CD4-positive, alpha-beta T cell treated with Interleukin-17A for 1 hour (primary cell): ENCODE measurements at regions not wholly inside any gene's neighbourhood (a gene's known extent, or its start where the extent isn't known, plus 50 kb on each side); places are given as distances from the start of the nearest gene placed in this dataset.
A peak's percentile ranks its signal among the peaks of the same experiment; 100 is the strongest.

ENCODE experiments used
- DNase-seq: peaks from one replicate; pipeline ENCODE4 v3.0.0-alpha.2; 2020

GRCh38 chr9:3732077-3733038, 206.6 kb upstream of the RFX3 start:
- DNase-seq: peak; percentile 62

- DNase-seq: peak; percentile 3
Observed at GRCh38 chr9:3730511-3730922, 204.7 kb upstream of the RFX3 start.

DNA sequence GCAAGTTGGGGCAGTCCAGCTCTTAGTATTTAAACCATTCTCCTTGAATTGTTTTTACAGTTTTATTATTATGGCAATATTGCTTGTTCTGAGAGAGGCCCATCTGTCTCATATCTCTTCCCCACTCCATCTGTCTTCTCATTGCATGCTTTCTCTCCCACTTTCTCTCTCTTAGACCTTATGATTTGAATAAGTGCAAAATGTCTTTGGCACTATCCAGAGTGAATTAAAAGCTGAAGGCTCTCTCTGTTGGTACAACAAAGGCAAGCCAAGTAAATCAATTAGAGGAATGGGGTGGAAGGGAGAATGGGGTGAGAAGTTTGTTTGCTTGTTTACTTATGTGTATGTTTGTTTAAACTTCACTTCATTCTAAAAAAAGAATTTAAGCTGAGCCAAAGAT, 195.3 kb upstream of the RFX3 start:
- no peak for DNase-seq

DNA sequence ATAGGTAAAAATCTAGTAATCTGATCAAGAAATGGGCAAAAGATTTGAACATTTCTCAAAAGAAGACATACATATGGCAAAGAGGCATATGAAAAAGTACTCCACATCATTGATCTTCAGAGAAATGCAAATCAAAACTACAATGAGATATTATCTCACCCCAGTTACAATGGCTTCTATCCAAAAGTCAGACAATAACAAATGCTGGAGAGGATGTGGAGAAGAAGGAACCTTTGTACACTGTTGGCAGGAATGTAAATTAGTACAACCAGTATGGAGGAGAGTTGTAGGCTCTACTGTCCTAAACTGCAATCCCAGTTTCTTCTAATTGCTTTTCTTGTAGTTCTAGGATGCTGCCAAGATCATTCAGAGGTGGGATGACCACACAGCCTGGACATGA, 193.5 kb upstream of the RFX3 start:
- no peak for DNase-seq

- no peak for DNase-seq
Observed at GRCh38 chr9:3716415-3716814, 190.6 kb upstream of the RFX3 start.

DNA sequence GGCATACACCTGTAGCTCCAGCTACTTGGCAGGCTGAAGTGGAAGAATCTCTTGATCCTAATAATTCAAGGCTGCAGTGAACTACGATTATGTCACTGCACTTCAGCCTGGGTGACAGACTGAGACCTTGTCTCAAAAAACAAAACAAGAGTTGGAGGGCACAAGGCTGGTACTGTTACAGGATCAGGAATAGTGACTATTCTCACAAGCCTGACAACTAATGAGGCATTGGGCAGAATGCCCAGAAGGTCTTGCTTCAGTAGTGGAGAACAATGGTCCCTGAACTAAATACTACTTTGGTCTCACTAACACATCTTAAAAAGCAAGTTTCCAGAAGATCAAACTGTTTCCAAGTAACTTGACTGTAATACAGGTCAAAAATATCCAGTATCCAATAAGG, 182.9 kb upstream of the RFX3 start:
- DNase-seq: no peak

DNA sequence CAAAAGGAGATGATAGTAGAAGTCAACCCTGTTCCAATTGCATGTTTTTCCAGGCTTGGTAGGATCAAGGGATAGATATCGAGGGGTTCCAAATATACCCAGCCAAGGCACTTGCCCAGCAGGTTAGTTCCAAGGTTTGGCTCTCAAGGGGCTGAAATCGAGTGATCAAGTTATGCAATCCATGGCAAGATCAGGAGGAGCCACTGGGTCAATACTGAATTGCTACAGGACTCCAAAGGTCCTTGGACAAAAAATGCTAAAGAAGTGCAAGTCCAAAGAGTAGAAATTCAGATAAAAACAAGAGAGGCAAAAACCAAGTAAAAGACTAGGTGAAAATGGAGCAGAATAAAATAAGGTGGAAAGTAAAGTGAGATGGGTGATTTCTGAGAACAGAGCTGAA, 179.1 kb upstream of the RFX3 start:
- no peak for DNase-seq

DNA sequence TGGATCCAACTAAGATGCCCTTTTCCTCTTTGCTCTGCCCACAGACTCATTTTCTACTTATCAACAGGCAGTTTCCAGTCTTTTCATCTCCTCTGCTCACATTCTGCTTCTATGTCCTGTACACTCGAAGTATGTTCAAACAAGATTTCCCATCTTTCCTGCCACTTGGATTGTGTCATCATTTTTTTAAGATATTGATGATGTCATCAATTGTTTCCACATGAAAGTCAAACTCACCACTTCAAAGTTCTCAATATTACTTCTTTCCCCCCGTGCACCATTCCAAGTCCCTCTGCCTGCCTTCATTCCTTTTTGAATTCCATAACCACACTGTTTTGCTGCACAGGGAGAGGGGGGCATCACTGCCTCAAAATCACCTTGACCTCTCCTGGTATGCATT, 175.0 kb upstream of the RFX3 start:
- DNase-seq: no peak

GRCh38 chr9:3699883-3700282, 174.1 kb upstream of the RFX3 start:
- no peak for DNase-seq

GRCh38 chr9:3698531-3698930, 172.7 kb upstream of the RFX3 start:
- no peak for DNase-seq

DNA sequence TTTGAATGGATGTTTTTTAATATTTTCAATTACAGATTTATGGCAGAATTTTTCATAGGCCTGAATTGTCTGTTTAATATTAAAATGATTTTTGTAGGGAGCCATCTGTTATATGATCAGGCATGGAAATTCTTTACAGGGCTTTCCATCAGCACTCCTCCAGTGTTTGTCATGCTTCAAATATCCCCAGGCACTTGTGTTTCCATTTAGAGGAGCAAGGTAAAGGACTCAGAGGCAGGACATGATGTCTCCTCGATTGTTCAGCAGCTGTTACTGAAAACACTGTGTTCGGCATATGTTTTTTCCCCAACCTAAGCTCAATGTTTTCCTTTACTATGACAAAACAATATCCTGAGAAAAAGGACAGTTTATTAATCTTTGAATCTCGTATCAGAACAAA, 172.3 kb upstream of the RFX3 start:
- no peak for DNase-seq

DNA sequence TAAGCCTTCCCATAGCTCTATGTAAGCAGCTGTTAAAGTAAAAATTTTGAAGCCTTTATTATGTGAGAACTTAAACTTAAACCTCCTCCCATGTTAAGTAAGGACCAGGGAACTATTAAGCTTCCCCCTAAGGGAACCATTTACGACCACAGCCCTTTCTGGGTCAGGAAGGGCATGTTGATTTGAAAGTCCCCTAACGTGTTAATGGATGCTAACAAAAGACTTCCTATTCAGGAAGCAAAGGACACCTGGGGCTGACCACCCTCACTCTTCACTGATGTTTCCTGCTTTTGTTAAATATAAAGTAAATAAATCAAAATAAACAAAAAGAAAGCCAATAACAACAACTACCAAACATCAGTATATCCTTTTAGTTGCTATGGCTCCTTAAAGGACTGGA, 170.6 kb upstream of the RFX3 start:
- no peak for DNase-seq

DNA sequence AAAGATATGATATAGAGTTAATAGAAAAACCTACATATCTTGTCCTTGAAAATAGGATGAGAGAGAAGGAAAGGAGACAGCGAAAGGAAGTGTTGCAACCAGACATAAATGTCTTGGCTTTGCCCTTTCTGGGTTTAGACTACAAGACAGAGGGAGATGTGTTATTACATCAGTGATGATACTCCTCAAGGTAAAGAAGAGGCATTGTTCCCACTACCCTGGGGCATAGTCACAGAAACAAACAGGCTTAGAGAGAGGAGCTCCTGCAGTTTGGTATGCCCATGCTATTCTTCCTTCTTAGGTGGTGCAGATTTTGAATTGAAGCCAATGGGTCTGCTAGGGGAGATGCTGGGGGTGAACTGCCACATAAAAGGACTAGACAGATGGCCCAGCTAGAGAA, 166.8 kb upstream of the RFX3 start:
- DNase-seq: no peak

DNA sequence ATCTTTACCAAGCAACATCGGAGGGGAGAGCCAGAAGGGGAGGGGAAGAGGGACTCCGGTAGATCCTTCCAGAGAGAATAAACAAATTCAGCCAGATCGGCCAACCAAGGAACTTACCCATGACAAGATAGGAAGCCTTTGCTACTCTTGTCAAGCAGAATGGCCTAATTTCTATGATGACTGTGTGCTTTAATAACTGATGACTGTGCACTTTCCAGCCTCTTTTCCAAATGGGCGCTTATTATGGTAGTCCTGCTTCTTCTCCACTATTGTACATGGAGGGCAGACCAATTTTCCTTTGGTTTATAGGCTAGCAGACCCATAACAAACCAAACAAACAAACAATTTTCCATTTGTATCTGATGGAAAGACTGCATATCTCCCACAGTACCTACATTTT, 163.8 kb upstream of the RFX3 start:
- DNase-seq: no peak

- no peak for DNase-seq
Observed at GRCh38 chr9:3687145-3687544, 161.3 kb upstream of the RFX3 start.

DNA sequence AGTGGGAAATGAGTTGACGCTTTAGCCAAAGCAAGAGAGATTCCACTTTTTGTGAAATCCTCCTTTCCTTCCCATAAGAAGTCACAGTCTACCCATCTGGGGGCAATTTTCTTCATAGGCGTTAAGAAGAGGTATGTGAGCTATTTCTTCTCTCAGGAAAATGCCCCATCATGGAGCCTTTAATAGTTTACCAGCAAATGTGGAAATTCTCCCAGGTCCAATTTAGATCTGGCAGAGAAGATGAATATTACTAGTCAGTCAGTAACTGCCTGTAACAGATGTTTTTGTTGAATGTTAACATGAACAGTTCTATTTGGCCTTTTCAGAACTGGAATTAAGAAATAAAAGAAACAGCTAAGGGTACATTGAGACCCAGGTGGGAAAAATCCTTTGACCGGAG, 156.4 kb upstream of the RFX3 start:
- DNase-seq: no peak

DNA sequence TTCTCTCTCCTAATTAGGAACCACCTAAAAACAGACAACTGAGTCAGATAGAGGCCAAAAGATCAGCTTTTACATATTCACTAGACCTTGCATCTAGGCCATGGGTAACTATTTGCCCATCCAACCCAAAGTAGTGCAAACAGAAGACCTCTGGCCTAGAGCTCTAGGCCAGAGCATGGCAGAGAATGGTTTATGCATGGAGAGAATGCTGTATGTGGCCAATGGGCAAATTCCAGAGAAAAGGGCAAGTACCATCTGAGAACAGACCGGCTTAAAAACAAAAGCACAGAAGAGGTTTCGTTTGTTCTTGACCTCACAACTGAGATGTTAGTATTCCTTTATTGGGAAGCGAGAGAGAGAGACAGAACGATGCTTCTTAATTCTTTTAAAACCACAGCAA, 151.7 kb upstream of the RFX3 start:
- DNase-seq: no peak

DNA sequence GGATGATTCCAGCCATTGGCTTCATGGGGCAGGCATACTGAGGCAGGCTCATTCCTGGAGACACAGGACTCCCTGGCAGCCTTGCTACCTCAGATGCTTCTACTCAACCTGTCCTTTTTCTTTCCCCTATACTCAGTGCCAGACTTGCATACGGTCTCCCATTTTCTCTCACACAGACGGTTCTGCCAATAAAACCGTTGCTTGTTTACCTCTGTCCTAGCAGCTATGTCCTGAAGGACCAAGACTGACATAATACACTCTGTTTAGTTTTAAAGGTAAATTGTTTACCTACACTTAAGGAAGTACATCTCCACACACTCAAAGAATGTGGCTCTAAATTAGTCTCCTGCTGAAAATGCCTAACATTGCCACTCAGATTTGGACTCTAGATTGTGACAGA, 151.0 kb upstream of the RFX3 start:
- no peak for DNase-seq

- no peak for DNase-seq
Observed at GRCh38 chr9:3675946-3676345, 150.1 kb upstream of the RFX3 start.

GRCh38 chr9:3674561-3674960, 148.8 kb upstream of the RFX3 start:
- no peak for DNase-seq

DNA sequence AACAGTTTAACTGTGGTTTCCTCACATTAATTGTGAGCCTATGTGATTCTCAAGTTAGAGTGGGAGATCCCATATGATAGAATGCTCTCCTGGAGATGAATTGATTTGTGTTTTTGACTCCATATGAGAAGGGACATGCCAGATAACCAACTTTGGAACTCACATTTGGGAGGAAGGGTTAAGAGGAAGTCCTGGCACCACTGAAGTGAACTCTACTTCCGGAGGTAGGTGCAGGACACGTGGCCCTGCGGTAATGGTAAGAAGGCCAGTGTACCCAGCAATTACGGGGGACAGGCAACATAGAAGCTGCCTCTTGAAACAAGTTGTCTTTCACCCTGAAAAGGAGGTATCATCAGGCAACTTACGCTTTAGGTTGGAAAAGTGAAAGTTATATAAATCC, 146.6 kb upstream of the RFX3 start:
- DNase-seq: no peak

DNA sequence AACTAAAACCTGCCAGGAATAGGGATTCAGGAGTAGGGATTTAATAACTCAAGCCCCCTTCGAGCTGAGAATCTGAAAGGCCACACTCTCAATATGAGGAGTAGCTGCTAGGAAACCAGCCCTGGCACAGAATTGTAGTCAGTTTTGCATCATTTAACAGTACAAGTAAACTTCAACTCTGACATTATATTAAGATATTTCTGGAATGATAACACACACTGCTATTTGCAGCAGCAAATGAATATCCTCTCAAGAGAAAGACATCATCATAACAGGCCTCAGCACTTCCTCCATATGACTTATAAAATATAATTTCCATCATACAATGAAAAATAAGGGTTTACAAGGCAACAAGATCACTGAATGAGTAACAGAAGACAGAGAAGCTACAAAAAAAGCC, 138.2 kb upstream of the RFX3 start:
- no peak for DNase-seq

GRCh38 chr9:3662671-3663070, 136.9 kb upstream of the RFX3 start:
- no peak for DNase-seq

DNA sequence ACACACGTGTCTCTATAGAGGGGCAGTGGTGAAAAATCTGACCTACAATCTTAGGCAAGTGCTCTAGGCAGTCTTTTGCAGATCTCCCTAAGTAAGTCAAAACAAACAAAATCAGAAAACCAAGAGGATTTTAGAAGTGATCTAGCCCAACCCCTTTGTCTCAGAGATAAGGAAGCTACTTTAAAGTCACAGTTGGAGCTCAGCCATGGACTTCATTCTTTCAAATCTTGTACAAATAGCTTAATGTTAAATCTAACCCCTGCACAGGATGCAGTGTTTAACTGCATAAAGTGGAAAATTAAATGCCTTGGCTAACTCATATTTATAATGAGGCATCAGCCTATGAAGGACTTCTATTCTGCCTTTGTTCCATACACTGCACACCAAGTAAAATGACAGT, 135.1 kb upstream of the RFX3 start:
- DNase-seq: no peak

- no peak for DNase-seq
Observed at GRCh38 chr9:3659647-3660046, 133.8 kb upstream of the RFX3 start.
